VCaP (cell line): ENCODE measurements at regions not wholly inside any gene's neighbourhood (a gene's known extent, or its start where the extent isn't known, plus 50 kb on each side); places are given as distances from the start of the nearest gene placed in this dataset.

Source experiments
- H3K27ac ChIP-seq: fragments of 450-650 bp; 2 replicates; pipeline ENCODE4 v1.5.1; 2017
- TF ChIP-seq, protein P1 (sequence below): fragments of 450-650 bp; conservative IDR thresholded peaks from 2 replicates; pipeline ENCODE4 v1.5.1; 2017; ENCODE audit warnings: mild to moderate bottlenecking, moderate library complexity

DNA sequence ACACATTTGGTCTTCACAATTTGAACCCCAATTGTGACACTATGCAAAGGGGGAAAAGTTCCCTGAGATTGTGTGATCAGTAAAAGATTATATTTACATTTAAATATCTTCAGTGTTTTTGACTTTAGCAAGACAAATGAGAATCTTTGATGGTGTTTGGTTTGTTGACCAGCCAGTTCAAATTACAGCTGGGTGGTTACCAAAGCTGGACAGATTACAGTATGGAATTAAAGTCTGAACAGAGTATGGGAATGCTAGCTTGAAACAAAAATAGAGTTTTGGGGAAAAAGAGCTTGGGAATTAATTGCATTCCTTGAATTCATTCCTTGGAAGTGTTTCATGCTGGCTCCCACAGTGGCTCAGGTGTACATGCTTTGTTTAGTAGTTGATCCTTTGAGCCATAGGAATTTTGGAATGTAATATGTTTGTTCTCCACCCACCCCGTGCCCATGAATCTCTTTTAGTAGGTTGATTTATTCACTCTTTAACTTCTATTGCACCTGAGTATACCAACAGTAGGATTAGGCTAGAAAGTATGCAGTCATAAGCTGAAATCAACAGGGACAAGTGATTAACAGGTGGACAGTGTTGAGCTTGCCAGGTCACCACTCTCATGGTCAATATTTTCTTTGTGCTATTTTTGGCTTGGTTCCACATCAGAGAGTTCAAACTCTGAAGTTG, 81.1 kb upstream of the HELT start:
- H3K27ac ChIP-seq: peak overlapping the region; percentile 70
- TF ChIP-seq, protein P1, sequence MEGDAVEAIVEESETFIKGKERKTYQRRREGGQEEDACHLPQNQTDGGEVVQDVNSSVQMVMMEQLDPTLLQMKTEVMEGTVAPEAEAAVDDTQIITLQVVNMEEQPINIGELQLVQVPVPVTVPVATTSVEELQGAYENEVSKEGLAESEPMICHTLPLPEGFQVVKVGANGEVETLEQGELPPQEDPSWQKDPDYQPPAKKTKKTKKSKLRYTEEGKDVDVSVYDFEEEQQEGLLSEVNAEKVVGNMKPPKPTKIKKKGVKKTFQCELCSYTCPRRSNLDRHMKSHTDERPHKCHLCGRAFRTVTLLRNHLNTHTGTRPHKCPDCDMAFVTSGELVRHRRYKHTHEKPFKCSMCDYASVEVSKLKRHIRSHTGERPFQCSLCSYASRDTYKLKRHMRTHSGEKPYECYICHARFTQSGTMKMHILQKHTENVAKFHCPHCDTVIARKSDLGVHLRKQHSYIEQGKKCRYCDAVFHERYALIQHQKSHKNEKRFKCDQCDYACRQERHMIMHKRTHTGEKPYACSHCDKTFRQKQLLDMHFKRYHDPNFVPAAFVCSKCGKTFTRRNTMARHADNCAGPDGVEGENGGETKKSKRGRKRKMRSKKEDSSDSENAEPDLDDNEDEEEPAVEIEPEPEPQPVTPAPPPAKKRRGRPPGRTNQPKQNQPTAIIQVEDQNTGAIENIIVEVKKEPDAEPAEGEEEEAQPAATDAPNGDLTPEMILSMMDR: no peak

DNA sequence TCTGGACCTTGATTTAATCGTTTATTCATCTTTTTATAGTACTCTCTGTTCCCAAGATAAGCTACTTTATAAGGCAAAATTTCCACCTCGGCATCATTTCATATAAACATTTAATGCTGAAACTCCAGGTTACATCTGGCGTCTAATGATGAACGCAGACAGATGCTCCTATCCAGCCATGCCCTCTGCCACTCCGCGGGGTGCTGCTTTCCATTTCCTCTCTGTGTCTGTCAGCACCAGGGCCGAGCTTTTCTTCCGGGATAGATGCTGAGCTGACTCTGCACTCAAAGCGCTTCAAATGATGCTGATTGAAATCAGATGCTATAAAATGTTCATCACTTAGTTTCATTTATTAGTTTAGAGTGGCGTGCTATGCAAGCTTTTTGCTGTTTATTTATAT, 80.5 kb upstream of the HELT start:
- TF ChIP-seq, protein P1: no peak
- H3K27ac ChIP-seq: peak overlapping the region; percentile 70

DNA sequence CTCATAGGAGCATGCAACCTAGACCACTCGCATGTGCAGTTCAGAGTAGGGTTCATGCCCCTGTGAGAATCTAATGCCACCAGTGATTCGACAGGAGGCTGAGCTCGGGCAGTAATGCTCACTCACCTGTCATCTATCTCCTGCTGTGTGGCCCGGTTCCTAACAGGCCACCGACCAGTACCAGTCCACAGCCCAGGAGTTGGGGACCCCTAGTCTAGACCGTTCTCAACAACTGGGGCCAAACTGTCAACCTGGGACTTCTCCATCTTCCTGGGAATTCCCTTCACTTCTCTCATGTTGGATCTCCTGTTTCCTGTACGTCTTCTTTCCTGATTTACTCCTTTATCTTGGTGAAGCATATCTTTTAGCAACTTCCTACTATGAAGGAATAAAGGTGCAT, 79.4 kb upstream of the HELT start:
- TF ChIP-seq, protein P1: no peak
- peak overlapping the region; percentile 70 for H3K27ac ChIP-seq

DNA sequence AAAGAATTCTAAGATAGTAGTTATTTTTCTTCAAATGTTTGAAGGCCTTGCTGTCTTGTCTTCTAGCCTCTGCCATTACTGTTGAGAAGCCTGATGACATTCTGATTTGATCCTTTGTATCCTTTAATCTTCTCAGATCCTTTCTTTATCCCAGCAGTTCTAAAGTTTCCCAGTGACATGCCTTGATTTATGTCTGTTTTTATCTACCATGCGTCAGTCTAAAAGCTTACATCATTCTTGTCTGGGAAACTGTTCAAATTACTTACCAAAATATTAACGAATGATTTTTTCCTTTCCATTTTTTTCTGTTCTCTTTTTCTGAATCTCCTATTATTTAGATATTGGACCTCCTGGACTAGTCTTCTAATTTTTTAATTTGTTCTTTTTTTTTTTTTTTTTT, 78.3 kb upstream of the HELT start:
- H3K27ac ChIP-seq: no peak overlapping the region
- TF ChIP-seq, protein P1: no peak

DNA sequence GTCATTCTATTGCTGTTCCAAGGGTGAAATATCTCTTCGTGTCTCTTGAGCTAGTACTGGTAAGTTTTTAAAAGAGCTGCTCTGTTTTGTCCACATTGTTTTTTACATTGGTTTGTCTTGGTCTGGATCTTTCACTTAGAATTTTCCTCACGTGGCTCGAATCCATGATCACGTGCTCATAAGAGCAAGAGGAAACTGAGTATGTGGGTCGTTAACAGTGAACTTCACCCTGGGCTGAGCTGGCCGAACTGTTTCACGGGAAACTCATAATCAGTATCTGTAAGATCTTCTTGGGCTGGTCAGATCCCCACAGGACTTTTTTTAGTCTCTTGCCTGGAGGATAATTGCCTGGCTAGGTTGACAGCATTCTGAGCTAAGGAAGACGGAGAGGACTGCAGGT, 77.8 kb upstream of the HELT start:
- no peak overlapping the region for H3K27ac ChIP-seq
- TF ChIP-seq, protein P1: no peak

DNA sequence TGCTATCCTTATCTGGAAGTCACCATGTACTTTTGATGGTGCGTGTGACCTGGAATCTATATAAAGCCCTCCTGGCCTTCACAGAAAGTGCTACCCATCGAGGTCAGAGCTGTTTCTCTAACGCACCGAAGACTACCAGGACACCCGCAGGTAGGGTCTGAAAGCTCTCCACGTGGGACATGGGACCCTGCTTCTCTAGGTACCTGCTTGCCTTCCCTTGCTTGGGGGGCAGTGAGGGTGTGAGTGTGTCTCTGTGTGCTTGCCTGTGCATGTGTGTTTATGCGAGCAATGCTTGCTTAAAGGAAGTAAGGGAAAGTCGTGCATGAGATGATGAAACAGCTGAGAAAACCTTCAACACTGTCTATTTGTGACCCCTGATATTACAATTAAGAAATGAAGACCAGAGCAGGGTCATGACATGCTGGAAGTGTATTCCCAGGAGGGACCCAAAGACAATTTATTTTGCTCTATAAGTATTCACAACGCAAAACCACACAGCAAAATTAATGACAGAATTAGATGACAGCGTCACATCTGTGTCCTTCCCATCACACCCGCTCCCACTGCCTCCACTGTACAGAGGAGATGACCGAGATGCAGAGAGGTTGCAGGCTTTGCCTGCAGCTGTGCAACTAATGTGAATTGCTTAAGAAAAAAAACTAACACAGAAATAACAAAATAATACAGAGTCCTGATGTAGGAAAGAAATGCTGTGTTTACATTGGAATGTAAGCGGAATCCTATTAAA, 76.4 kb upstream of the HELT start:
- no peak overlapping the region for H3K27ac ChIP-seq
- TF ChIP-seq, protein P1: no peak

DNA sequence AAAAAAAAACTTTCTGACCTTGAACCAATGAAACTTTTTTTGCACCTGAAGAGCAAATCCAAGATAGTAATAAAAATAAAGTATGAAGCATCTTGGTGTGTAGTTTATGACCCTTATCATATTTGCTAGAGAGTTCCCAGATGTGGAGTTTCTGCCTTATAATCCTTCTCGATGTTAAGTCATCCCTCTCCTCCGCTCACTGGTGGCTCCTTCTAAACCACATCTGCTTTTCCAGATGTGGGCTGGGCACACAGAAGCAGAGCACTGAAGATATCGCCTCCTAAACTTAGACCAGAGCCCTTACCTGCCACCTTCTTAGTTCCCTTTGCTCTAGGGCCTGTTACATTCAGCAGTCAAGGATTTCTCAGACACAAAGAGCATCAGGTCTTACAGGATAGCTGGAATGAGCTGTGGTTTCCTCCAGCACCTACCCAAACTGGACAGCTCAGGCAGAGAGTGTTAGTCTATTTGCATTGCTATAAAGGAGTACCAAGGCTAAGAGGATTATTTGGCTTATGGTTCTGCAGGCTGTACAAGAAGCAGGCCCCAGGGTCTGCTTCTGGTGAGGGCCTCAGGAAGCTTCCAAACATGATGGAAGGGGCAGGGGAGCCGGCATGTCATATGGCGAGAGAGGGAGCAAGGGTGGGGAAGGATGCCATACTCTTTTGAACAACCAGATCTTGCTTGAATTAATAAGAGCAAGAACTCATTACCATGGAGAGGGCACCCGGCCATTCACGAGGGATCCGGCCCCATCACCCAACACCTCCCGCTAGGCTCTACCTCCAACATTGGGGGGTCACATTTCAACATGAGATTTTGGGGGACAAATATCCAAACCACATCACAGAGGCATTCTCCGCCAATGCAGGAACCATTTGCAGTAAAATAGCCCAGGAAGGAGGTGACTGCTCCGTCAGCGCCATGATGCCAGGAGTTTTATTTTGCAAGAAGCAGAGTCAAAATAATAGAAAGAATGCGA, 75.6 kb upstream of the HELT start:
- TF ChIP-seq, protein P1: no peak
- no peak overlapping the region for H3K27ac ChIP-seq
